ENCODE measurements at regions not wholly inside any gene's neighbourhood (a gene's known extent, or its start where the extent isn't known, plus 50 kb on each side); places are given as distances from the start of the nearest gene placed in this dataset.

GRCh38 chr2:156812496-156812895 is 376.3 kb downstream of the GPD2 start:
- TF ChIP-seq CTCF (IDR thresholded peaks at IDR 0.05), result no peak
- Histone ChIP-seq H3K4me3 (no peak overlapping the region), H3K9me3 (no peaks in the 10 kb centered on the region), H3K27ac (no peak overlapping the region), H3K27me3 (replicated peaks; ENCODE audit: insufficient read depth) (no peaks in the 10 kb centered on the region), H3K4me1 (ENCODE audit: control insufficient read depth in 1 of 2, low read depth in 2 of 2) (no peaks in the 10 kb centered on the region), H3K36me3 (no peaks in the 10 kb centered on the region)
- DNase-seq (ENCODE audit: low spot score), result no peak
- no peak for ATAC-seq (ENCODE audit: insufficient number of reproducible peaks, low FRiP score, low read depth)

GRCh38 chr2:156817430-156817829 is 381.3 kb downstream of the GPD2 start:
- Histone ChIP-seq H3K36me3 (no peaks in the 10 kb centered on the region), H3K27me3 (replicated peaks; ENCODE audit: insufficient read depth) (no peaks in the 10 kb centered on the region), H3K4me1 (ENCODE audit: control insufficient read depth in 1 of 2, low read depth in 2 of 2) (no peaks in the 10 kb centered on the region), H3K4me3 (no peak overlapping the region), H3K9me3 (no peaks in the 10 kb centered on the region), H3K27ac (no peak overlapping the region)
- no peak for TF ChIP-seq CTCF (IDR thresholded peaks at IDR 0.05)
- ATAC-seq (ENCODE audit: insufficient number of reproducible peaks, low FRiP score, low read depth) (no peak), DNase-seq (ENCODE audit: low spot score) (no peak)

GRCh38 chr2:156818221-156818620 is 382.0 kb downstream of the GPD2 start:
- DNase-seq (ENCODE audit: low spot score), result no peak
- Histone ChIP-seq H3K9me3 (no peaks in the 10 kb centered on the region), H3K27me3 (replicated peaks; ENCODE audit: insufficient read depth) (no peaks in the 10 kb centered on the region), H3K4me1 (ENCODE audit: control insufficient read depth in 1 of 2, low read depth in 2 of 2) (no peaks in the 10 kb centered on the region), H3K36me3 (no peaks in the 10 kb centered on the region), H3K27ac (no peak overlapping the region), H3K4me3 (no peak overlapping the region)
- ATAC-seq (ENCODE audit: insufficient number of reproducible peaks, low FRiP score, low read depth), result no peak
- no peak for TF ChIP-seq CTCF (IDR thresholded peaks at IDR 0.05)

GRCh38 chr2:156818944-156819343 is 382.8 kb downstream of the GPD2 start:
- ATAC-seq (ENCODE audit: insufficient number of reproducible peaks, low FRiP score, low read depth) (no peak), DNase-seq (ENCODE audit: low spot score) (no peak)
- Histone ChIP-seq H3K27ac (no peak overlapping the region), H3K27me3 (replicated peaks; ENCODE audit: insufficient read depth) (no peaks in the 10 kb centered on the region), H3K4me3 (no peak overlapping the region), H3K4me1 (ENCODE audit: control insufficient read depth in 1 of 2, low read depth in 2 of 2) (no peaks in the 10 kb centered on the region), H3K9me3 (no peaks in the 10 kb centered on the region), H3K36me3 (no peaks in the 10 kb centered on the region)
- TF ChIP-seq CTCF (IDR thresholded peaks at IDR 0.05), result no peak

GRCh38 chr2:156826341-156826933 is 390.3 kb downstream of the GPD2 start:
- Histone ChIP-seq H3K27me3 (replicated peaks; ENCODE audit: insufficient read depth) (no peaks in the 10 kb centered on the region), H3K27ac (no peak overlapping the region), H3K36me3 (no peaks in the 10 kb centered on the region), H3K4me3 (no peak overlapping the region), H3K9me3 (no peaks in the 10 kb centered on the region), H3K4me1 (ENCODE audit: control insufficient read depth in 1 of 2, low read depth in 2 of 2) (no peaks in the 10 kb centered on the region)
- no peak for DNase-seq (ENCODE audit: low spot score)
- no peak for ATAC-seq (ENCODE audit: insufficient number of reproducible peaks, low FRiP score, low read depth)
- no peak for TF ChIP-seq CTCF (IDR thresholded peaks at IDR 0.05)

All from thoracic aorta (tissue), 2 donors.